Activated naive CD8-positive, alpha-beta T cell (primary cell): ENCODE measurements at regions not wholly inside any gene's neighbourhood (a gene's known extent, or its start where the extent isn't known, plus 50 kb on each side); places are given as distances from the start of the nearest gene placed in this dataset.

Experiments used
- H3K27ac Mint-ChIP-seq: one replicate; pipeline ENCODE4 v1.8.0; 2021; ENCODE audit warnings: mixed read lengths
- H3K27me3 Mint-ChIP-seq: one replicate; pipeline ENCODE4 v1.8.0; 2021; ENCODE audit warnings: mixed read lengths
- H3K36me3 Mint-ChIP-seq: one replicate; pipeline ENCODE4 v1.8.0; 2021; ENCODE audit warnings: mixed read lengths
- H3K4me1 Mint-ChIP-seq: one replicate; pipeline ENCODE4 v1.8.0; 2021; ENCODE audit warnings: low read depth, mixed read lengths
- H3K4me3 Mint-ChIP-seq: one replicate; pipeline ENCODE4 v1.8.0; 2021; ENCODE audit warnings: mild to moderate bottlenecking, mixed read lengths
- H3K9me3 Mint-ChIP-seq: one replicate; pipeline ENCODE4 v1.8.0; 2021; ENCODE audit warnings: low read depth, mixed read lengths

DNA sequence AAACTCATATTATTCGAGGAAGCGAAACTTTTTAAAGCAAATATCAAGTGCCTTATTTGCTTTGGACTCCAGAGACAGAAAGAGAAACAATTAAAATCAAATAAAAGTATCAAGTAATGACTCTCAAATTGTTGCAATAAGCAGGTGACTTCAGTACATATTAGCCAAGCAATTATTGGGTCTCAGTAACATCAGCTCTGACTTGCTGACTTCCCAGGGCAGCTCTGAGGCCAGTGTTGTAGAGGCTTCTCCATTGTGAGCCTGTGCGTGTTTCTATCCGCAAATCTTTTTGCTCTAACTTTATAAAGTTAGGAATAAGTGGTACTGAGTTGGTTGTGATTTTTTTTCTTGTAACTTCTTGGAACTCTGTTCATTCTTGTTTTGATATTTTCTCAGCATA is 186.8 kb upstream of the PRLR start:
- Mint-ChIP-seq H3K36me3 (no peaks in the 10 kb centered on the region), H3K4me3 (no peak overlapping the region), H3K27ac (no peak overlapping the region), H3K27me3 (peaks cover 1% of the 10 kb centered on the region), H3K4me1 (no peaks in the 10 kb centered on the region), H3K9me3 (peaks cover under 1% of the 10 kb centered on the region)

DNA sequence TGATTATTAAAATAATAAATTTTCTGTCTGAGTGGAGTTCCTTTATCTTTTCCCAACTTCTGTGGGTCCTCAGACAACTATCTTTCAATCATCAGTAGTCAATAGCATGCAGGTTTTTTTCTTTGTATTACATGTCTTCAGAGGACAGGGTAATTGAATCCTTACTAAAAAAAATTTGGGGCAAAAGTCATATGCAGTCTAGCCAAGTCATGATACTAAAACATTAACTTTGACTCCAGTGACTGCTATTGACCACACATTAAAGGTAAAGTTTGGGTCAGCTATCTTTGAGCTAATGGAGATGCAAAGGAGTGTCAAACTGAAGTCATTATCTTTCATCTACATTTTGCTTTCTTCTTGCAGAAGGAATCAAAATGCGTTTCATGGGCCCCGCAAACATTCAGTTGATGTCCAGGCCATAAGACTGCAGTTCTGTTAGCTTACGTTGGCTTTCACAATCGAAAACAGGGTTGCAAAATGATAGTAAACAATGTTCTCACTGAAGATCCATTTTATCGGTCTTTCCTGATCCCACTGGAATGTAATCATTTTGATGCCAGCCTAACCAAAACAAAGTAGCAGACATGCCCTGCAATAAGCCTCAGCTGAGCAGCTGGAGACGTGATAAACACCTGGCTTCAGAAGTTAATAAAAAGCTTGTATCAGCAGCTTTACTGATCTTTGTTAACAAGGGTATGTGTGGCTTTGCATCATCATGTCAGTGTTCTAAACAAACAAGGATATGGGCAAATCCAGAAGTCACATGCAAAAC is 186.1 kb upstream of the PRLR start:
- peaks cover 3% of the 10 kb centered on the region for H3K27me3 Mint-ChIP-seq
- H3K9me3 Mint-ChIP-seq = peaks cover 3% of the 10 kb centered on the region
- H3K36me3 Mint-ChIP-seq = no peaks in the 10 kb centered on the region
- no peaks in the 10 kb centered on the region for H3K4me1 Mint-ChIP-seq
- no peak overlapping the region for H3K4me3 Mint-ChIP-seq
- no peak overlapping the region for H3K27ac Mint-ChIP-seq

DNA sequence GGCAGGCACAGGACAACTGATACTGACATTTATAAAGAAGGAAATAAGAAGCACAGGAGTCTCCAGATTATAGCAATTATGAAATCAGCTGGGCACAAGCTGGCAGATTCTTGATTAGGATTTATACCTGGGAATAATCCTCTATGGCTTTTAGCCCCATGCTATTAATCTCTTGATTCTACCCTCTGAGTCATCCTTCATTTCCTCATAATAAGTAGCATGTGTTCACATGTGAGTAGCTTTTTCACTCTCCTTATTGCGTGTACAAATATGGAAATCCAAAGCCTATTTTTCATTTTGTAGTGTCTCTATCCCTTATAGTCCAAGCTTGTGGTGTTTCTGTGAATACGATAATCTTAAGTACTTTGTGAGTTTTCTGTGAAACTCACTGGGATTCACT is 185.0 kb upstream of the PRLR start:
- Mint-ChIP-seq H3K27me3 (peaks cover 3% of the 10 kb centered on the region), H3K4me3 (no peak overlapping the region), H3K4me1 (no peaks in the 10 kb centered on the region), H3K36me3 (no peaks in the 10 kb centered on the region), H3K27ac (no peak overlapping the region), H3K9me3 (peaks cover 3% of the 10 kb centered on the region)

- H3K36me3 Mint-ChIP-seq = no peaks in the 10 kb centered on the region
- H3K27ac Mint-ChIP-seq = no peak overlapping the region
- H3K4me1 Mint-ChIP-seq = no peaks in the 10 kb centered on the region
- peaks cover 1% of the 10 kb centered on the region for H3K27me3 Mint-ChIP-seq
- peaks cover 3% of the 10 kb centered on the region for H3K9me3 Mint-ChIP-seq
- no peak overlapping the region for H3K4me3 Mint-ChIP-seq
Measured at GRCh38 chr5:35409361-35409760, 179.1 kb upstream of the PRLR start.

DNA sequence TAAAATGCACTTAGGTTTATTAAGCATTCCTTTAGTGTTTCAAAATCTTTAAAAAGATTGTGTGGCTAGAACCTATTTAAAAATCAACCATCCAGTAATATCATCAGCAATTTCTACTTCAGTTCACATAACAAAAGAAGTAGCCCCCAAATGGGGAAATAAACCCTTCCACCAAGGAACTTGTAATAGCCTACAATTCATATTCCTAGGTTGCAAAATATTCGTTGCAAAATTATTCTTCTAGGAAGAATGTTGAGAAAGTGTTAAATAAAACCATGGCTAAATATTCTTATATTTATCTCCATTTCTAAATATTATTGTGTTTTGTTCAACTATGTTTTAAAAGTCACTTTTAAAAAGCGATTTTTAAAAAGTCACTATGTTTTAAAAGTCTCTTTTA is 177.9 kb upstream of the PRLR start:
- Mint-ChIP-seq H3K4me1 (no peaks in the 10 kb centered on the region), H3K4me3 (no peak overlapping the region), H3K36me3 (no peaks in the 10 kb centered on the region), H3K27ac (no peak overlapping the region), H3K27me3 (peaks cover 1% of the 10 kb centered on the region), H3K9me3 (peaks cover 3% of the 10 kb centered on the region)

DNA sequence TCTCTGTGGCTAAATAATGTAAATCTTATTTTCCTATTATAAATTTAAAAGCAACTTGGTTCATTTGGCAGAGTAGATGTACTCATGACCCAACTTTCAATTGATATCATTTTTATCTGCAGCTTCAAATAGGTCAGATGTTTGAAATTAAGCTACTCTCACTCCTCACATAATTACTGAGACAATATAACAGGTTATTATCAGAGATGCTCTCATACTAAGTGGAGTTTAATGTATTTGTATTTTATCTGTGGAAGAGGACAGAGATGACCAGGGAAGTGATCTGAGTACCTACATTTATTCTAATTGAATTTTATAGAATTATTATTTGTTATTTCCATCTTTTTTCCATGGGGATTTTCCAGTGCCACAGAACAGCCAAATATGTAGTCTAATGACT is 177.4 kb upstream of the PRLR start:
- Mint-ChIP-seq H3K4me3 (no peak overlapping the region), H3K4me1 (no peaks in the 10 kb centered on the region), H3K36me3 (no peaks in the 10 kb centered on the region), H3K9me3 (peaks cover 3% of the 10 kb centered on the region), H3K27me3 (peaks cover 1% of the 10 kb centered on the region), H3K27ac (no peak overlapping the region)

GRCh38 chr5:35405938-35406337 is 175.7 kb upstream of the PRLR start:
- Mint-ChIP-seq H3K4me1 (no peaks in the 10 kb centered on the region), H3K9me3 (no peaks in the 10 kb centered on the region), H3K27me3 (no peaks in the 10 kb centered on the region), H3K36me3 (no peaks in the 10 kb centered on the region), H3K4me3 (no peak overlapping the region), H3K27ac (no peak overlapping the region)

GRCh38 chr5:35404701-35405100 is 174.4 kb upstream of the PRLR start:
- Mint-ChIP-seq H3K4me1 (no peaks in the 10 kb centered on the region), H3K27me3 (no peaks in the 10 kb centered on the region), H3K27ac (no peak overlapping the region), H3K4me3 (no peak overlapping the region), H3K36me3 (no peaks in the 10 kb centered on the region), H3K9me3 (no peaks in the 10 kb centered on the region)

DNA sequence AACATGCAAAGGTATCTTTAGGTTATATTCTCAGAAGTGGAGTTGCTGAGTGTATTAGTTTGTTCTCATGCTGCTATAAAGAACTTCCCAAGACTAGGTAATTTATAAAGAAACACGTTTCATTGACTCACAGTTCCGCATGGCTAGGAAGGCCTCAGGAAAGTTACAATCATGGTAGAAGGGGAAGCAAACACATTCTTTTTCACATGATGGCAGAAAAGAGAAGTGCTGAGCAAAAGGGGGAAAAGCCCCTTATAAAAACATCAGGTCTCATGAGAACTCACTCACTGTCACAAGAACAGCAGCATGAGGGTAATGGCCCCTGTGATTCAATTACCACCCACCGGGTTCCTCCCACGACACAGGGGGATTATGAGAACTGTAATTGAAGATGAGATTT is 163.6 kb upstream of the PRLR start:
- no peak overlapping the region for H3K4me3 Mint-ChIP-seq
- no peak overlapping the region for H3K27ac Mint-ChIP-seq
- H3K27me3 Mint-ChIP-seq = peaks cover 12% of the 10 kb centered on the region
- H3K9me3 Mint-ChIP-seq = peaks cover 10% of the 10 kb centered on the region
- H3K36me3 Mint-ChIP-seq = no peaks in the 10 kb centered on the region
- no peaks in the 10 kb centered on the region for H3K4me1 Mint-ChIP-seq

- peaks cover 2% of the 10 kb centered on the region for H3K9me3 Mint-ChIP-seq
- H3K4me3 Mint-ChIP-seq = no peak overlapping the region
- peaks cover 9% of the 10 kb centered on the region for H3K27me3 Mint-ChIP-seq
- no peak overlapping the region for H3K27ac Mint-ChIP-seq
- no peaks in the 10 kb centered on the region for H3K36me3 Mint-ChIP-seq
- H3K4me1 Mint-ChIP-seq = no peaks in the 10 kb centered on the region
Measured at GRCh38 chr5:35384658-35385057, 154.4 kb upstream of the PRLR start.

DNA sequence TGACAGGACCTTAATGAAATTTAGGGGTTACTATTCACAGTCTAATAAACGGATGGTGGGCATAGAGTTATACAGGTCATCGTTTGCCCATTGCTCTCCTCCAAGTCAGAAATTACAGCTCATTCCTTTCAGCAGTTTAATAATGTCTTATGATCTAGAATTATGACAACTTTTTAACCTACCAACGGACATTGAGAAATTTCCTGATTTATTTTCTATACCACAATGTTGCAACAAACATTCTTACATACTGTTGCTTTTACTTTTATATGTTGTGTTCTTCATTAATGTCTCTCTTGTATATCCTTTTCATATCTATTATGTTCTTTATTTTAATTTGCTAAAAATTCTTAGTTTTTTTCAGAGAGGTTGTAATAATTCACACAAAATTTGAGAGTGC is 152.8 kb upstream of the PRLR start:
- no peaks in the 10 kb centered on the region for H3K36me3 Mint-ChIP-seq
- H3K9me3 Mint-ChIP-seq = no peaks in the 10 kb centered on the region
- H3K27ac Mint-ChIP-seq = no peak overlapping the region
- peaks cover 7% of the 10 kb centered on the region for H3K27me3 Mint-ChIP-seq
- H3K4me1 Mint-ChIP-seq = no peaks in the 10 kb centered on the region
- no peak overlapping the region for H3K4me3 Mint-ChIP-seq

DNA sequence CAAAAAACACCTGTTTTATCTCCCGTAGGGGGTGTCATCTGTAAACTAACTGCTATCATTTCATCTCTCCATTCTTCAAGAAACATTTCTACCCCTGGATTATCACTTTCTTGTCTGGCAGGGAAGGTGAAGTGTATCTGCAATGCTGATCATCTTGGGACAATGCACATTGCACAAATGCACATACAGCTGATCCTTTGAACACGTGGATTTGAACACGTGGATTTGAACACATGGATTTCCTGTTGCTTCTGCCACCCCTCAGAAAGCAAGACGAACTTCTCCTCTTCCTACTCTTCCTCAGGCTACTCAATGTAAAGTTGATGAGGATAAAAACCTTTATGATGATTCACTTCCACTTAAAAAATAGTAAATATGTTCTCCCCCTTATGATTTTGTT is 147.4 kb upstream of the PRLR start:
- Mint-ChIP-seq H3K9me3 (no peaks in the 10 kb centered on the region), H3K27ac (no peak overlapping the region), H3K4me1 (no peaks in the 10 kb centered on the region), H3K4me3 (no peak overlapping the region), H3K36me3 (no peaks in the 10 kb centered on the region), H3K27me3 (peaks cover 5% of the 10 kb centered on the region)

DNA sequence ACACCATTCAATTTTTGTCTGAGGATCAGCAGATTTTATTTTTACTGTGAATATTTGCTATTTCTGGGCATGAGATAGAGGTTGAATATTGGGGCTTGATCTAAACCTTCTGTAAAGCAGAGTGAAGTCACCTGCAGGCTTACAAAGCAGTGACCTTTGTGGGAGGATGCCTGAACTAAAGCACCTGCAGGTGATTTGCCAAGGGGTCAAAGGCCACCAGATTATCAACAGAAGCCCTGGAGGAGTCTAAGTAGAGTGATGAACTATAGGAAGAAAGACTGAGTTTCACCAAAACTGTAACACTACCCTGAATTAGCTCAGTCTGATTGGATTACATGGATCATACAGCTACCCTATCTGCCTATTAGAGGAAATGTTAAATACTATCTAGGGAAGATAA is 144.3 kb upstream of the PRLR start:
- Mint-ChIP-seq H3K36me3 (no peaks in the 10 kb centered on the region), H3K27ac (no peak overlapping the region), H3K9me3 (no peaks in the 10 kb centered on the region), H3K4me3 (no peak overlapping the region), H3K4me1 (no peaks in the 10 kb centered on the region), H3K27me3 (peaks cover 5% of the 10 kb centered on the region)

GRCh38 chr5:35373249-35373648 is 143.0 kb upstream of the PRLR start:
- Mint-ChIP-seq H3K27me3 (peaks cover 5% of the 10 kb centered on the region), H3K4me1 (no peaks in the 10 kb centered on the region), H3K4me3 (no peak overlapping the region), H3K27ac (no peak overlapping the region), H3K9me3 (no peaks in the 10 kb centered on the region), H3K36me3 (no peaks in the 10 kb centered on the region)

DNA sequence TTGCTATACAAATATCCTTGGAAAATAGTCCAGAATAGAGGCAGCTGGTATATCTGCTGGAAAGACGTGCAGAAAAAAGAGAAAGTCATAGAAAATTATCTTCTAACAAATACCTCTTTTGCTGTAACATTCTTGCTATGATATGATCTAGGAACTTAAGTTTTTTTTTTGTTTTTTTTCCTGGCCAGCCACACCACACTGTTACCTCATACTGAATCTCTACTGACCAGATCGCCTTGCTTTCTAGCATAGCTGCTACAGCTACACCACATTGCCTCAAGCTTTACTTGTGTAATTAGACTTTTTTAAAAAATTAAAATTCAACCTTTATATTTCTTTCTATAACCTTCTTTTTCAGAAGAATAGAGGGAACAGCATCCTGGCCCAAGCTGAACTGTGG is 142.2 kb upstream of the PRLR start:
- H3K36me3 Mint-ChIP-seq = no peaks in the 10 kb centered on the region
- H3K9me3 Mint-ChIP-seq = no peaks in the 10 kb centered on the region
- no peaks in the 10 kb centered on the region for H3K4me1 Mint-ChIP-seq
- H3K27me3 Mint-ChIP-seq = peaks cover under 1% of the 10 kb centered on the region
- no peak overlapping the region for H3K27ac Mint-ChIP-seq
- no peak overlapping the region for H3K4me3 Mint-ChIP-seq

DNA sequence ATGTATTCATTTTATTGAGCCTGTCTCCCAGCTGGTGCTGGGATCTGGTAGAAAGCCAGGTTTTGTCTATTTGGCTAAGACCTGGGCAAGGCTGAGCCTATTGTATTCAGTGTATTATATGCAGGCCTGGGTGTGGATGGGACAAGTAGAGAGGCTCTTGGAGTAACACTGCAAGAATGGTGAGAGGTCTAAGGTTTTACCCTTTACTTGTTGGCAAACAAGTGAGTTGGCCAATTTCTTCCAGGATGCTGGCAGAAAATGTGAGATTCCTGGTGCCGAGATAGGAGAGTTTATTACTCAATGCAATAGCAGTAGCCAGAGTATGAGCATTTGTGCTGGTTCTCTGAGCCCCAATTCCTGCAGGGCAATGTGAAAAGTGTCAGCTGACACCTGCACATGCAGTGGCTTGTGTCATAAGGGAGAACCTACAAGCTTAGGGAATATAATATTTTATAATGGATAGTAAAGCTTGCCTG is 141.7 kb upstream of the PRLR start:
- H3K36me3 Mint-ChIP-seq = no peaks in the 10 kb centered on the region
- no peak overlapping the region for H3K27ac Mint-ChIP-seq
- H3K4me1 Mint-ChIP-seq = no peaks in the 10 kb centered on the region
- H3K9me3 Mint-ChIP-seq = no peaks in the 10 kb centered on the region
- no peaks in the 10 kb centered on the region for H3K27me3 Mint-ChIP-seq
- no peak overlapping the region for H3K4me3 Mint-ChIP-seq
